ENCODE measurements at regions not wholly inside any gene's neighbourhood (a gene's known extent, or its start where the extent isn't known, plus 50 kb on each side); places are given as distances from the start of the nearest gene placed in this dataset.

DNA sequence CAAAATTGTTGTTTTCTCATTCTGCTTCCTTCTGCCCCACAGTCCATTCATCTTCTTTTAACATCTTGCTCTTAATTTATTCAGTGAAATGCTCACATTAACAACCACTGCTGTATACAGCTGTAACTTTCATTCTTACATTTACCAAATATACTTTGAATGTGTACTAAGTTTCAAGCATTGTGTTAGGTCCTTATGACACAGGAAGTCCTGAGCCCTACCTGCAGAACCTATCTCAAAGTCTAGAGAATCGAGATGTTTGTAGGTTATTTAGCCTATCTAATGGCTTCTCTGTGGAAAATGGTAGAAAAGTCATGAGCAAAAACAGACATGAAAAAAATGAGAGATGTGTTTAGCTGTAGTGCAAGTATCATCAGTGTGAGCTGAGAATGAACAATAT lies 117.6 kb upstream of the MGAT4C start:
- no peaks in the 10 kb centered on the region for H3K27me3 Mint-ChIP-seq (ENCODE audit: low read depth)
- no peak for DNase-seq
- H3K4me1 Mint-ChIP-seq, result 0 out of 4 replicates have a peak, but pooled peaks cover 0 to 3% of the 10 kb centered on the region in 2 experiments
- Histone ChIP-seq H4K20me1 (ENCODE audit: control insufficient read depth, insufficient read depth, insufficient read length) (no peaks in the 10 kb centered on the region), H2BK15ac (ENCODE audit: low read depth, low read length) (no peak overlapping the region), H3K4me2 (ENCODE audit: insufficient read depth, insufficient read length, low read length) (no peak overlapping the region), H4K5ac (ENCODE audit: insufficient read length, low read depth, low read length) (no peak overlapping the region), H2AFZ (ENCODE audit: low read length) (no peak overlapping the region), H3K18ac (ENCODE audit: insufficient read length, low read depth, low read length) (no peak overlapping the region), H2BK5ac (ENCODE audit: insufficient read length, low read length) (no peak overlapping the region), H3T11ph (ENCODE audit: low read length) (no peak overlapping the region), H3K9me3 (ENCODE audit: control insufficient read depth, low read depth, low read length) (no peaks in the 10 kb centered on the region), H3K23me2 (ENCODE audit: insufficient read length, low read depth, low read length, poor library complexity, severe bottlenecking) (no peaks in the 10 kb centered on the region), H2BK12ac (ENCODE audit: insufficient read length, low read depth, low read length) (no peak overlapping the region), H4K91ac (ENCODE audit: insufficient read length, low read depth, low read length) (no peak overlapping the region), H3K4ac (ENCODE audit: low read depth, low read length) (no peak overlapping the region), H2BK120ac (ENCODE audit: low read depth, low read length, poor library complexity, severe bottlenecking) (no peak overlapping the region), H3K27ac (ENCODE audit: insufficient read length, low read depth, low read length) (no peak overlapping the region), H3K14ac (ENCODE audit: insufficient read depth, low read length) (no peak overlapping the region), H2AK5ac (ENCODE audit: insufficient read length, low read length) (no peak overlapping the region), H3K56ac (ENCODE audit: insufficient read length, low read depth, low read length) (no peak overlapping the region), H3K23ac (ENCODE audit: insufficient read length, low read depth, low read length) (no peak overlapping the region), H3K9ac (ENCODE audit: extremely low read depth, insufficient read length, low read length) (no peak overlapping the region), H3K27me3 (ENCODE audit: insufficient read depth, low read length) (no peaks in the 10 kb centered on the region), H3K79me1 (ENCODE audit: insufficient read depth, low read depth, low read length, poor library complexity, severe bottlenecking) (no peaks in the 10 kb centered on the region), H3K79me2 (ENCODE audit: insufficient read depth, low read length) (no peaks in the 10 kb centered on the region), H4K8ac (replicated peaks; ENCODE audit: insufficient read length, low read depth, low read length) (no peak overlapping the region), H3K4me1 (ENCODE audit: insufficient read depth, low read length) (no peaks in the 10 kb centered on the region), H2BK20ac (ENCODE audit: low read depth, low read length, poor library complexity, severe bottlenecking) (no peak overlapping the region)
- no peak overlapping the region for H3K4me3 Mint-ChIP-seq
- TF ChIP-seq, protein P1, sequence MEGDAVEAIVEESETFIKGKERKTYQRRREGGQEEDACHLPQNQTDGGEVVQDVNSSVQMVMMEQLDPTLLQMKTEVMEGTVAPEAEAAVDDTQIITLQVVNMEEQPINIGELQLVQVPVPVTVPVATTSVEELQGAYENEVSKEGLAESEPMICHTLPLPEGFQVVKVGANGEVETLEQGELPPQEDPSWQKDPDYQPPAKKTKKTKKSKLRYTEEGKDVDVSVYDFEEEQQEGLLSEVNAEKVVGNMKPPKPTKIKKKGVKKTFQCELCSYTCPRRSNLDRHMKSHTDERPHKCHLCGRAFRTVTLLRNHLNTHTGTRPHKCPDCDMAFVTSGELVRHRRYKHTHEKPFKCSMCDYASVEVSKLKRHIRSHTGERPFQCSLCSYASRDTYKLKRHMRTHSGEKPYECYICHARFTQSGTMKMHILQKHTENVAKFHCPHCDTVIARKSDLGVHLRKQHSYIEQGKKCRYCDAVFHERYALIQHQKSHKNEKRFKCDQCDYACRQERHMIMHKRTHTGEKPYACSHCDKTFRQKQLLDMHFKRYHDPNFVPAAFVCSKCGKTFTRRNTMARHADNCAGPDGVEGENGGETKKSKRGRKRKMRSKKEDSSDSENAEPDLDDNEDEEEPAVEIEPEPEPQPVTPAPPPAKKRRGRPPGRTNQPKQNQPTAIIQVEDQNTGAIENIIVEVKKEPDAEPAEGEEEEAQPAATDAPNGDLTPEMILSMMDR (conservative IDR thresholded peaks at IDR 0.05), result no peak
- no peaks in the 10 kb centered on the region for H3K9me3 Mint-ChIP-seq
- no CpG with 5 or more reads among the region's 1 CpG for WGBS (ENCODE audit: extremely low coverage, insufficient read length, low lambda C conversion rate)
- H3K36me3 Mint-ChIP-seq (ENCODE audit: insufficient read depth in 1 of 3, low read depth in 3 of 3), result no peaks in the 10 kb centered on the region
- H3K27ac Mint-ChIP-seq, result no peak overlapping the region
